Ovary (tissue), 3 donors: ENCODE measurements at regions not wholly inside any gene's neighbourhood (a gene's known extent, or its start where the extent isn't known, plus 50 kb on each side); places are given as distances from the start of the nearest gene placed in this dataset.

Source experiments
- CTCF ChIP-seq, 3 donors: fragments of 450-650 bp in 2 of 3; fragments of 200-600 bp in 1 of 3; IDR thresholded peaks; one replicate each; pipeline versions ENCODE4 v1.5.1 to v1.8.0; 2016 to 2022; ENCODE audit warnings: antibody characterized with exemption in 3 of 3, mild to moderate bottlenecking in 1 of 3
- POLR2A ChIP-seq: fragments of 450-650 bp; IDR thresholded peaks from one replicate; pipeline ENCODE4 v1.6.1; 2017; ENCODE audit warnings: antibody characterized with exemption, mild to moderate bottlenecking, moderate library complexity
- donor health status: DM: no; HTN: no; CAD: no.

DNA sequence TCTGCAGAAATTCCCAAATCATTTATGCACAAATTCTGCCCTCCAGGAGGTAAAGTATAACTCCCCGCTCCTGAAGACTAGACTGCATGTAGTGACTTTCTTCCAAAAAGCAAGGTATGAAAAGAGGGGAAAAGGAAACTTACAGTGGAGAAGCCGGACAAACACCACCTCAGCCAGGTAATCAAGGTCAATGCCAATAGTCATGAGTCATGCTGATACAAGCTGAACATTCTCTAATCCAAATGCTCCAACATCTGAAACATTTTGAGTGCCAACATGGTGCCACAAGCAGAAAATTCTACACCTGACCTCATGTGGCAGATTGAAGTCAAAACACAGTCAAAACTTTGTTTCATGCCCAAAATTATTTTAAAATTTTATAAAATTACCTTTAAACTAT is 165.6 kb downstream of the FOXA2 start:
- TF ChIP-seq CTCF (IDR thresholded peaks at IDR 0.05) (no peak), POLR2A (no peak)
